ENCODE measurements at regions not wholly inside any gene's neighbourhood (a gene's known extent, or its start where the extent isn't known, plus 50 kb on each side); places are given as distances from the start of the nearest gene placed in this dataset.

DNA sequence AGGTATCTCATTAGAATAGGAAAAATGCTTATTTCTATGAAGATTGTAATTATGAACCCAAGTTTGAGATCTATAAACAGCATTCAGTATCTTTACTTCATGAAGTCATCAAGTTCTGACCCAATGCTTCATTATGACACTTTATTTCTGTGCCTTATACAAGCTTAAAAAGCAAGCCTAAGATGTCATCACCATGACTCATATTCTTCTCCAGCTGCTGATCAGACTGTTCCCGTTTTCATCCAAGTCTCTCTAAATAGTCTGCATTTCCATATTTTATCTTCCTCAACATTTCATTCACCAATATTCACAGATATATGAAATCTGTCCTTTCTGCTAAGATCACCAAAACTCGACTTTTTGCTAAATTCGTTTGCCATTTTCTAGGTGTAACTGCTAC is 1247.2 kb upstream of the PRR20A start:
- 95% methylated on average over 3 of the region's 3 CpGs for whole genome bisulfite sequencing (ENCODE audit: insufficient coverage)
- no peak for DNase-seq
- Histone ChIP-seq H3K9ac (ENCODE audit: low read length) (no peak overlapping the region), H3K4me2 (replicated peaks; ENCODE audit: low read depth, low read length, poor library complexity, severe bottlenecking) (no peak overlapping the region), H3K27ac (ENCODE audit: low read length in 2 of 2) (no peak overlapping the region), H3K4me1 (ENCODE audit: control insufficient read depth in 2 of 2, insufficient read depth in 2 of 2, low read length in 2 of 2) (no peaks in the 10 kb centered on the region), H3K27me3 (replicated peaks in 1 of 4; ENCODE audit: control extremely low read depth in 1 of 4, control insufficient read depth in 3 of 4, insufficient read depth in 4 of 4, low read length in 3 of 4) (no peaks in the 10 kb centered on the region), H3K9me3 (ENCODE audit: control extremely low read depth in 1 of 3, control insufficient read depth in 2 of 3, insufficient read depth in 1 of 3, low read length in 2 of 3) (peaks cover 0 to 7% (median 0%) of the 10 kb centered on the region in 3 donors), H3K79me2 (ENCODE audit: control insufficient read depth, insufficient read depth, low read length) (no peaks in the 10 kb centered on the region), H4K20me1 (ENCODE audit: control insufficient read depth, insufficient read depth, low read length, poor library complexity, severe bottlenecking) (no peaks in the 10 kb centered on the region), H3K4me3 (ENCODE audit: control extremely low read depth in 1 of 5, extremely low read depth in 1 of 5, insufficient read depth in 1 of 5, low read depth in 2 of 5, low read length in 4 of 5) (no peak overlapping the region), H3K36me3 (replicated peaks in 1 of 2; ENCODE audit: control extremely low read depth in 1 of 2, control insufficient read depth in 1 of 2, extremely low read depth in 1 of 2, insufficient read depth in 2 of 2, low read length in 1 of 2) (no peaks in the 10 kb centered on the region), H2AFZ (ENCODE audit: insufficient read depth, low read depth, low read length, poor library complexity, severe bottlenecking) (no peak overlapping the region)
- intact Hi-C loops (cut with micrococcal nuclease): no loop called here
- no peak overlapping the region for H3K4me3 Mint-ChIP-seq
- H3K4me1 Mint-ChIP-seq: no peaks in the 10 kb centered on the region
- no peak for ATAC-seq (ENCODE audit: low read depth)
- no peak overlapping the region for H3K27ac Mint-ChIP-seq
- H3K9me3 Mint-ChIP-seq (ENCODE audit: insufficient read depth): peaks cover 8% of the 10 kb centered on the region
- no peaks in the 10 kb centered on the region for H3K27me3 Mint-ChIP-seq
- TF ChIP-seq, protein P1, sequence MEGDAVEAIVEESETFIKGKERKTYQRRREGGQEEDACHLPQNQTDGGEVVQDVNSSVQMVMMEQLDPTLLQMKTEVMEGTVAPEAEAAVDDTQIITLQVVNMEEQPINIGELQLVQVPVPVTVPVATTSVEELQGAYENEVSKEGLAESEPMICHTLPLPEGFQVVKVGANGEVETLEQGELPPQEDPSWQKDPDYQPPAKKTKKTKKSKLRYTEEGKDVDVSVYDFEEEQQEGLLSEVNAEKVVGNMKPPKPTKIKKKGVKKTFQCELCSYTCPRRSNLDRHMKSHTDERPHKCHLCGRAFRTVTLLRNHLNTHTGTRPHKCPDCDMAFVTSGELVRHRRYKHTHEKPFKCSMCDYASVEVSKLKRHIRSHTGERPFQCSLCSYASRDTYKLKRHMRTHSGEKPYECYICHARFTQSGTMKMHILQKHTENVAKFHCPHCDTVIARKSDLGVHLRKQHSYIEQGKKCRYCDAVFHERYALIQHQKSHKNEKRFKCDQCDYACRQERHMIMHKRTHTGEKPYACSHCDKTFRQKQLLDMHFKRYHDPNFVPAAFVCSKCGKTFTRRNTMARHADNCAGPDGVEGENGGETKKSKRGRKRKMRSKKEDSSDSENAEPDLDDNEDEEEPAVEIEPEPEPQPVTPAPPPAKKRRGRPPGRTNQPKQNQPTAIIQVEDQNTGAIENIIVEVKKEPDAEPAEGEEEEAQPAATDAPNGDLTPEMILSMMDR (IDR thresholded peaks at IDR 0.05): no peak
- no peak for TF ChIP-seq EZH2 (IDR thresholded peaks at IDR 0.05; ENCODE audit: borderline replicate concordance, insufficient read depth, low read depth, low read length, poor library complexity, severe bottlenecking)
- ChIA-PET CTCF (no interaction called here), POLR2A (no interaction called here)

DNA sequence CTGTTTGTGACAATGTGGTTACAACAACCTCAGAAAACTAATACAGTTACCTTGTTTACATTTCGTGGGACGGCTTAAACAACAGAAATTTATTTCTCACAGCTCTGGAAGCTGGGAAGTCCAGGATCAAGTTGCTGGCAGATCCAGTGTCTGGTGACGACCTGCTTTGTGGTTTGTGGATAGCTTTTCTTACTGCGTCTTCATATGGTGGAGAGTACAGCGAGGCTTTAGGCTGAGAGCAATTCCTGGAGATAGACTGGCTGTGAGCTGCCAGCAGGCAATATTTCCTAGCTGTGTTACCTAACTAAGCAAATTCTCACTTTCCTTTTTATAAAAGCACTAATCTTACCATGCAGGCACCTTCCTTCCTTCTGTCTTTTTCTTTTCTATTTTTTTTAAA is 1203.5 kb upstream of the PRR20A start:
- H3K27ac Mint-ChIP-seq: no peak overlapping the region
- 50% methylated on average over 1 of the region's 5 CpGs for WGBS (ENCODE audit: insufficient coverage)
- H3K27me3 Mint-ChIP-seq: no peaks in the 10 kb centered on the region
- H3K27ac ChIP-seq (ENCODE audit: low read length in 2 of 2): no peak overlapping the region
- peaks cover 0 to 5% (median 0%) of the 10 kb centered on the region in 3 donors for H3K9me3 ChIP-seq (ENCODE audit: control extremely low read depth in 1 of 3, control insufficient read depth in 2 of 3, insufficient read depth in 1 of 3, low read length in 2 of 3)
- H3K4me1 Mint-ChIP-seq: no peaks in the 10 kb centered on the region
- no peaks in the 10 kb centered on the region for H3K4me1 ChIP-seq (ENCODE audit: control insufficient read depth in 2 of 2, insufficient read depth in 2 of 2, low read length in 2 of 2)
- ATAC-seq (ENCODE audit: low read depth): no peak
- no peaks in the 10 kb centered on the region for H3K36me3 ChIP-seq (replicated peaks in 1 of 2; ENCODE audit: control extremely low read depth in 1 of 2, control insufficient read depth in 1 of 2, extremely low read depth in 1 of 2, insufficient read depth in 2 of 2, low read length in 1 of 2)
- no peak for TF ChIP-seq EZH2 (IDR thresholded peaks at IDR 0.05; ENCODE audit: borderline replicate concordance, insufficient read depth, low read depth, low read length, poor library complexity, severe bottlenecking)
- TF ChIP-seq, protein P1 (IDR thresholded peaks at IDR 0.05): no peak
- no peak overlapping the region for H3K4me3 Mint-ChIP-seq
- no peak overlapping the region for H3K4me2 ChIP-seq (replicated peaks; ENCODE audit: low read depth, low read length, poor library complexity, severe bottlenecking)
- no peaks in the 10 kb centered on the region for H3K79me2 ChIP-seq (ENCODE audit: control insufficient read depth, insufficient read depth, low read length)
- ChIA-PET POLR2A (no interaction called here), CTCF (no interaction called here)
- peaks cover 5% of the 10 kb centered on the region for H3K9me3 Mint-ChIP-seq (ENCODE audit: insufficient read depth)
- no peak overlapping the region for H3K4me3 ChIP-seq (ENCODE audit: control extremely low read depth in 1 of 5, extremely low read depth in 1 of 5, insufficient read depth in 1 of 5, low read depth in 2 of 5, low read length in 4 of 5)
- H3K9ac ChIP-seq (ENCODE audit: low read length): no peak overlapping the region
- no peaks in the 10 kb centered on the region for H4K20me1 ChIP-seq (ENCODE audit: control insufficient read depth, insufficient read depth, low read length, poor library complexity, severe bottlenecking)
- DNase-seq: no peak
- H3K27me3 ChIP-seq (replicated peaks in 1 of 4; ENCODE audit: control extremely low read depth in 1 of 4, control insufficient read depth in 3 of 4, insufficient read depth in 4 of 4, low read length in 3 of 4): no peaks in the 10 kb centered on the region
- H2AFZ ChIP-seq (ENCODE audit: insufficient read depth, low read depth, low read length, poor library complexity, severe bottlenecking): no peak overlapping the region
- intact Hi-C loops (cut with micrococcal nuclease): no loop called here

Measured in B cell (primary cell).